NCI-H2107 treated with DMSO at 0.1 percent for 48 hours (cell line): ENCODE measurements at regions not wholly inside any gene's neighbourhood (a gene's known extent, or its start where the extent isn't known, plus 50 kb on each side); places are given as distances from the start of the nearest gene placed in this dataset.

ENCODE experiments used
- DNase-seq: peaks from one replicate; lab custom pipeline; 2025; ENCODE audit not compliant: unreplicated experiment; lab: John Stamatoyannopoulos, UW

- DNase-seq, result no peak
Observed at GRCh38 chr17:77495575-77495974, 354.8 kb downstream of the SEC14L1 start.

DNA sequence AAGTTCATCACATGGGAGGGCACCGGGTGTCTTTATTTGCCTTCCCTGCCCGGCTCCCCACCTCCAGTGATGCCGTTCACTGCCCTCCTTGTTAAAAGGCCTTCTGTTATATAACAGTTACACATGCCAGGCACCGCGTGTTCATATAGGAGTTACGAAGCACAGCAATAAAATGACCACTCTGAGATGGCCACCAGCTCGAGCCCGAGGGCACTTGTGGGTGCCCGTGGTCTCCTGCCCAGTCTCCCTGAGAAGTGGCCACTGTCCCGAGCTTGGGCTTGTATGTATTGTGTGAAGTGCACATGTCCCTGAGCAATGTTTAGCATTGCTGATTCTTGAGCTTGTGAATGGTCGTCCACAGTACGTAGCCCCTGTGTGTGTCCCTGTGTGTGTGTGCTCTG is 355.6 kb downstream of the SEC14L1 start:
- no peak for DNase-seq

DNA sequence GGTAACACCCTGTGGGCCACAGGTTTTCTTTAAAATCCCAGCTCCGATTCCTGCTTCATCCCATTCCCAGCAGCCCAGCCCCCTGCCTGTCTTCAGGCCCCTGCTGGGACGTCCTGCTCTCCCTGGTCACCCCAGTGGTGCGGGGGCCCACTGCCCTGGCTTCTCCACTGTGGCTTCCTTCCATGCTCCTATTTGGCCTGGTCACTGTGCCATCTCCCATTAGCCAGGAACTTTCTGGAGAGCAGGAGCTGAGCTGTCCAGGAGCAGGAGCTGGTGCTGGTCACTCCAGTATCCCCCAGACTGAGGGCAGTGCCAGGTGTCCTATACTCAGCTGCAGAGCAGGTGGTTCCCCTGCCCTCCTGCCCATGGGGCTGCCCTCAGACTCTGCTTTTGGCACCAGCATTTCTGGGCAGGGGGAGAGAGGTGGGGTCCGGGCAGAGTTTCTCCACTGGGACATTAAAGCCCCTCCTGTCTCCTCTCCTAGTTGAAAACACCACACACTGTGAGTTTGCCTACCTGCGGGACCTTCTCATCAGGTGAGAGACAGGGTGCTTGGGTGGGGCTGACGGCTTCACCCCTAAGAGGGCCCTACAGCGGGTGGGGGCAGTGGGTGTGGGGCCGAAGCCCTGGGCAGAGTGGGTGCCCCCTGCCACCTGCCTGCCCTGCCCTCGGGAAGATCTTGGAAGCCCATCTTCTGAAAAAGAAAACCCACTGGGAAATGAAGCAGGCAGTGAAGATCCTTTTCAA is 356.2 kb downstream of the SEC14L1 start:
- no peak for DNase-seq

GRCh38 chr17:77497578-77497934 is 356.8 kb downstream of the SEC14L1 start:
- DNase-seq, result no peak

- DNase-seq, result no peak
Observed at GRCh38 chr17:77498091-77498741, 357.4 kb downstream of the SEC14L1 start.

GRCh38 chr17:77498791-77499698 is 358.3 kb downstream of the SEC14L1 start:
- no peak for DNase-seq

GRCh38 chr17:77499699-77500435 is 359.1 kb downstream of the SEC14L1 start:
- DNase-seq, result no peak

- no peak for DNase-seq
Observed at GRCh38 chr17:77501101-77501566, 360.4 kb downstream of the SEC14L1 start.

- no peak for DNase-seq
Observed at GRCh38 chr17:77501751-77502625, 361.2 kb downstream of the SEC14L1 start.

- DNase-seq, result no peak
Observed at GRCh38 chr17:77502626-77503292, 362.0 kb downstream of the SEC14L1 start.

GRCh38 chr17:77503293-77503655 is 362.5 kb downstream of the SEC14L1 start:
- no peak for DNase-seq

- no peak for DNase-seq
Observed at GRCh38 chr17:77503916-77504651, 363.3 kb downstream of the SEC14L1 start.

- DNase-seq, result no peak
Observed at GRCh38 chr17:77504652-77505155, 363.9 kb downstream of the SEC14L1 start.

GRCh38 chr17:77505181-77505639 is 364.4 kb downstream of the SEC14L1 start:
- no peak for DNase-seq

DNA sequence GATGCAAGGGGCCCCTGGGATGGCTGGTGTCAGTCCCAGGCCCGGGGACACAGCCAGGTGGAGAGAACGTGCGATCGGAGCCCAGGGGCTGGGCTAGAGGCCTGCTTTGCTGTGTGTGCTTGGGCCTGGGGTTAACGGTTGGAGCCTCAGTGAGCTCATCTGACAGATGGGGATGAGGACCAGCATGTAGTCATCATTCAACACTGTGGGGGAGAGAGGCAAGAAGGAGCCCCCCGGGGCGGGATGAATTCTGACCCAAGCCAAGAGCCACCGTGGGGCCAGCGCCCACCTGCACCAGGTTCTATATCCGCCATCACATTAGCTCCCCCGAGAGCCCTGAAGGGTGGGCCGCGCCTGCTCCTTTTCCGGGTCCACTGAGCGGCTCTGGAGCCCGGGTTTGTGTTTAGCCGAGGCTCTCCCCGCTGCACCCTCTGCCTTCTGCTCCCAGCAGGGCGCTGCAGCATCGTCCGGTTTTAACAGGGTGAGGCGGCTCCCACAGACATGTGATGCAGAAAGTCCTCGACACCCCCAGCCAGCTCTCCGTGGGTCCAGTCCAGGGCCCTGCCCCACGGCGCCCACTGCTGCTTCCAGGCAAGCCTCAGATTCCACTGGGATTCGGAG is 365.7 kb downstream of the SEC14L1 start:
- no peak for DNase-seq

DNA sequence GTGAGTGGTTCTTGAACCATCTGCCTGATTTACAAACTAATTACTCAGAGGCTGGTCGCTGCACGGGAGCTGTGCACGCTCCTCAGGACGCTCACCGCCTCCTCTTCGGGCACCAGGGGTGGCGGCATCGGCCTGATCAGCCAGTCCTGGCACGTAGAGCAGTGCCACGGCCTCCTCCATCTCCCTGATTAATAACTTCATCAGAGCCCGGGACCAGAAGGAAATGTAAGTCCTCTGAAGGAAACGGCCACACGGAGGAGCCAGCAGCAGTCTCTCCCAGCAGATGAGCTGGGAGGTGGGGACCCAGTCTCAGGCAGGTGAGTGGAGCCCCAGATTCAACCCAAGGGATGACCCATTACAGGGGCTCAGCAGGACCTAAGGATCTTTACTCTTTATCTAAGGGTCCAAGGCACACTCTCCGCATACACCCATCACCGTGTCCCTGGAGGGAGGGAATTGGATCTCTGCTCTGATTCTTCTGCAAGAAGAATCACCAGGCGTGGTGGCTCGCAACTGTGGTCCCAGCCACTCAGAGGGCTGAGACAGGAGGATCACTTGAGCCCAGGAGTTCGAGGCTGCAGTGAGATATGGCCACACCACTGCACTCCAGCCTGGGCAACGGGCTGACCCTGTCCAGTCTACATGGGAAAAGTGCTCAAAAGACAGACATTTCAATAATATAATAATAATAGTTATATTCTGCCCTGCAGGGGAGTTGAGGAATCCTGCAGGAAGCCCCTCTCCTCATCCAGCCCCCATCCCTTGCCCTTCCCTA is 366.5 kb downstream of the SEC14L1 start:
- no peak for DNase-seq

DNA sequence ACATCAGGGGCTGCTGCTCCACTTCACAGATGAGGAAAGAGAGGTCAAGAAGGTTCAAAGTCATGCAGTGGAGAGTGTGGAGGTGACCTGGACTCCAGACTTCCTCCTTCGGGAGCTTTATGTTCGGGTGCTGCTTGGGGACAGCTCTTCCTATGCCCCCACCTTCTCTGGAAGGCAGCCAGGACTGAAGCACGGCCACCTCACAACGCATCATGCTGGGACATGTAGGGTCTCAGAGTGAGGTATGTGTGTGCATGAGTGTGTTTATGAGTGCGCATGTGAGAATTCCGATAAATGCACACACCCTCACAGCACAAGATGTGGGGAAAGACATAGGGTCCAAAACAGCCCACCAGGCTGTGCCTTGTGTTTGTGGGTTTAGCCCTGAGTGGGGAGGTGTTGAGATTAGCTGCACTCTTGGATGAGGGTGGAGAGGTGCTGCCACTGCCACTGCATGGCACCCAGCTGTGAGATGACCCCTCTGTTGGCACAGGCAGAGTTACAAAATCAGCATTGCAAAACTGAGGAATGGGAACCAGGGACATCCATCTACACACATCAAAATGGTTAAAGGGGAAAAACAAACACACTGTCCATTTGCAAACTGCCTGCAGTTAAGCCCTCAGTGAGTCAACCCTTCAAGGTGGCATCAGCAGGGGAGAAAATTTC is 367.4 kb downstream of the SEC14L1 start:
- DNase-seq, result no peak
